Karpas-422 (cell line): ENCODE measurements at regions not wholly inside any gene's neighbourhood (a gene's known extent, or its start where the extent isn't known, plus 50 kb on each side); places are given as distances from the start of the nearest gene placed in this dataset.
A peak's percentile ranks its signal among the peaks of the same experiment; 100 is the strongest.

ENCODE experiments used
- DNase-seq: peaks from one replicate; pipeline ENCODE4 v3.0.0-alpha.2; 2015
- H2AFZ ChIP-seq: fragments of 200-600 bp; sonication (generic); 2 replicates; pipeline ENCODE4 v1.6.1; 2014; ENCODE audit warnings: antibody characterized with exemption, low read length, mixed read lengths
- H3K27ac ChIP-seq: fragments of 200-600 bp; sonication (generic); 2 replicates; pipeline ENCODE4 v1.5.1; 2014; ENCODE audit warnings: mild to moderate bottlenecking, low read length, moderate library complexity
- H3K27me3 ChIP-seq: fragments of 200-600 bp; sonication (generic); 2 replicates; pipeline ENCODE4 v1.6.1; 2014; ENCODE audit warnings: low read length, mixed read lengths
- H3K36me3 ChIP-seq: fragments of 200-600 bp; sonication (generic); 2 replicates; pipeline ENCODE4 v1.6.1; 2014; ENCODE audit warnings: low read length, mixed read lengths; ENCODE audit not compliant: insufficient read depth
- H3K4me1 ChIP-seq: fragments of 200-600 bp; sonication (generic); 2 replicates; pipeline ENCODE4 v1.6.1; 2014; ENCODE audit warnings: mild to moderate bottlenecking, low read length, mixed read lengths
- H3K4me2 ChIP-seq: fragments of 200-600 bp; sonication (generic); 2 replicates; pipeline ENCODE4 v1.6.1; 2014; ENCODE audit warnings: low read length, low read depth, mild to moderate bottlenecking; ENCODE audit not compliant: poor library complexity, severe bottlenecking
- H3K4me3 ChIP-seq: fragments of 200-600 bp; sonication (generic); 2 replicates; pipeline ENCODE4 v1.5.1; 2014; ENCODE audit warnings: mild to moderate bottlenecking, antibody characterized with exemption, low read length, mixed read lengths
- H3K79me2 ChIP-seq: fragments of 200-600 bp; sonication (generic); 2 replicates; pipeline ENCODE4 v1.6.1; 2014; ENCODE audit warnings: mild to moderate bottlenecking, low read length, mixed read lengths
- H3K9ac ChIP-seq: fragments of 200-600 bp; sonication (generic); 2 replicates; pipeline ENCODE4 v1.6.0; 2014; ENCODE audit warnings: low read length
- H3K9me2 ChIP-seq: fragments of 200-600 bp; sonication (generic), shearing (Covaris generic); replicated peaks from 2 replicates; pipeline ENCODE4 v1.6.0; 2014; ENCODE audit warnings: mild to moderate bottlenecking, low read length, moderate library complexity; ENCODE audit not compliant: insufficient read depth
- H3K9me3 ChIP-seq: fragments of 300-700, 200-600 bp; sonication (generic); 2 replicates; pipeline ENCODE4 v1.6.1; 2014; ENCODE audit warnings: low read length, mixed read lengths
- H4K20me1 ChIP-seq: fragments of 200-600 bp; sonication (generic); 2 replicates; pipeline ENCODE4 v1.6.1; 2014; ENCODE audit warnings: mild to moderate bottlenecking, antibody characterized with exemption, low read length, low read depth; ENCODE audit not compliant: insufficient read depth

DNA sequence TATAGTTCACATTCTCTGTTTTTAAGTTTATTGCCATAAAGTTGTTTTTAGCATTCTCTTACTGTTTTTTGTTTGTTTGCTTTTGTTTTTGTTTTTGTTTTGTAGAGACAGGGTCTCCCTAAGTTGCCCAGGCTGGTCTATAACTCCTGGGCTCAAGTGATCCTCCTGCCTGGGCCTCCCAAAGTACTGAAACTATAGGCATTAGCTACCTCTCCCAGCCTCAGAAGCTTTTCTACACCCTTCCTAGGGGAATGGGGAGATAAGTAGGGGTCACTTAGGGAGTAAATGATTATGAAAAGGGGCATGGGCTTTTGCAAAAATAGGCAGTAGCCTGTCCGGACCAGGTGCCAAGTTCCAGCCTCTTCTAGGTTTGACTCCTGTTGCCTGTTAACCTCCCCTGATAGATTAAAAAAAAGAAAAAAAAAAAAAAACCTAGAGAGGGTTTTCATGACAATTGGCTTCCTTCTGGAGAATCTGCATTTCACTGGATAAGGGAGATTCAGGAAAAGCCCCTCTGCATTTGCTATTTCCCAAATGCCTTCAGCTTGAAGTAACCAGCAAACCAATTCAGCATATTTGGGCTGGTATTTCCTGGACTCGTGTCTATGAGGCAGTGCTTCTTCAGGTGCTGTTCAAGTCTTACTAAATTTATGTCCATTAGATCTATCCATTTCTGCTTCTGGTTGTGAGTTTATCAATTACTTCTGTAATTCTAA, 216.8 kb downstream of the TM9SF2 start:
- H3K27me3 ChIP-seq = no peaks in the 10 kb centered on the region
- H3K9ac ChIP-seq = no peak overlapping the region
- no peak overlapping the region for H3K4me3 ChIP-seq

DNA sequence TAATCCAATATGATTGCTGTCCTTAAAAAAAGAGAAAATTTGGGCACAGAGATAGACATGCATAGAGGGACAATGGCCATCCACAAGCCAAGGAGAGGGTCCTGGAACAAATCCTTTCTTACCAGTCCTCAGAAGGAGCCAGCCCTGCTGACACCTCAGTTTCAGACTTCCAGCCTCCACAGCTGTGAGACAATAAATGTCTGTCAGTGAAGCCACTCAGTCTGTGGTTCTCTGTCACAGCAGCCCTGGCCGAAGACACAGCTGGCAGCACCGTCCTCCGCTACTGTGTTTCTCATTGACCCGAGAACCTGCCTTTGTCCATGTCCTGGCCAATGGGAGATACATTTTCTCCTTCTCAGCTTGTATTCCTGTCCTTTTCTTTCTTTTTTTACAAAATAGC, 207.9 kb downstream of the TM9SF2 start:
- H3K36me3 ChIP-seq = no peaks in the 10 kb centered on the region
- H3K27me3 ChIP-seq = no peaks in the 10 kb centered on the region
- no peak overlapping the region for H3K4me3 ChIP-seq
- H3K79me2 ChIP-seq = no peaks in the 10 kb centered on the region
- H3K9ac ChIP-seq = no peak overlapping the region
- no peak overlapping the region for H3K4me2 ChIP-seq
- H3K9me2 ChIP-seq = no peaks in the 10 kb centered on the region
- H3K9me3 ChIP-seq = no peaks in the 10 kb centered on the region
- no peak overlapping the region for H3K27ac ChIP-seq
- DNase-seq = peak; percentile 38
- H3K4me1 ChIP-seq = peaks cover 28% of the 10 kb centered on the region
- no peak overlapping the region for H2AFZ ChIP-seq
- no peaks in the 10 kb centered on the region for H4K20me1 ChIP-seq

More for the DNA sequence above, 216.8 kb downstream of the TM9SF2 start:
- H2AFZ ChIP-seq = no peak overlapping the region
- no peaks in the 10 kb centered on the region for H3K36me3 ChIP-seq
- no peaks in the 10 kb centered on the region for H3K9me2 ChIP-seq
- no peak overlapping the region for H3K4me2 ChIP-seq
- no peaks in the 10 kb centered on the region for H3K9me3 ChIP-seq
- H3K4me1 ChIP-seq = peaks cover 12% of the 10 kb centered on the region
- DNase-seq = no peak
- no peak overlapping the region for H3K27ac ChIP-seq
- no peaks in the 10 kb centered on the region for H3K79me2 ChIP-seq
- H4K20me1 ChIP-seq = no peaks in the 10 kb centered on the region

DNA sequence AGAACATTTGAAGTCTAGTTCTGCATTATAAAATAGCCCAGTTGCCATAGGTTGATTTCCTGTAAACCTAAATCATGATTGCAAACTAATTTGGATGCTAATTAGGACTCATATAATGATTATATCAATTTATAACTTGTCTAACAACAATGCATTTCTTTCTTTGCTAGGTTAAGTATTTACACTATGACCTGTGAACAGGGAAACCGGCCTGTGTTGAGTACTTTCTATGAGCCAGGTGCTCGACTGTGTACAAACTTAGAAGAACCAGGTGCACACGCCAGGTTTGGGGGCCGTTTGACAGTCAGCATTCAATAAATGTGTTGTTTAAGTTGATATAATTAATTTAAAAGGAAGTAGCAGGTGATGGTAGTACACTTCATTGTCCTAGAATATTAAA, 203.1 kb downstream of the TM9SF2 start:
- Histone ChIP-seq H3K4me1 (peaks cover 53% of the 10 kb centered on the region), H3K27me3 (no peaks in the 10 kb centered on the region), H3K4me3 (no peak overlapping the region), H3K79me2 (no peaks in the 10 kb centered on the region), H3K9me2 (no peaks in the 10 kb centered on the region), H3K4me2 (peak overlapping the region; percentile 39), H2AFZ (peak overlapping the region; percentile 41; the same call in 1 of the 2 replicates), H3K36me3 (no peaks in the 10 kb centered on the region), H3K27ac (peak overlapping the region; percentile 43; the same call in 1 of the 2 replicates), H3K9me3 (no peaks in the 10 kb centered on the region), H3K9ac (peak overlapping the region; percentile 7; the same call in 1 of the 2 replicates), H4K20me1 (no peaks in the 10 kb centered on the region)
- DNase-seq = no peak

DNA sequence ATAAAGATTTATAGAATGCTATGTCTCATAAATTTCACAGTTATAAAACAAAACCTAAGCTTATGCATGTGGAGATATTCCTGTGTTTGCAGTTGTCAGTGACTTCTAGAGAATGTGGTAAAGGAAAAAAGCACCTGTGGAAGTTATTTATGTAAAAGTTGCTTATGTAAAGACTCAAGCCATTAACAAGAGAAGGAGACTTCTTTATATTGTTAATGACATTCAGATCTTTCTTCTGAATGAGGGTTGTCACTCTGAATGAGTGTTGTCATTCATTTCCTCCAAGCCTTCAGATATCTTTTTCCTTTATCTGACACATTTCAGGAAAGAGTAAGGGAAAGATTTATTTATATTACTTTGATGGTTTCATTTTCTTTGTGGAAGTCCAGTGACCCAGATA, 202.6 kb downstream of the TM9SF2 start:
- H3K79me2 ChIP-seq = no peaks in the 10 kb centered on the region
- peaks cover 57% of the 10 kb centered on the region for H3K4me1 ChIP-seq

DNA sequence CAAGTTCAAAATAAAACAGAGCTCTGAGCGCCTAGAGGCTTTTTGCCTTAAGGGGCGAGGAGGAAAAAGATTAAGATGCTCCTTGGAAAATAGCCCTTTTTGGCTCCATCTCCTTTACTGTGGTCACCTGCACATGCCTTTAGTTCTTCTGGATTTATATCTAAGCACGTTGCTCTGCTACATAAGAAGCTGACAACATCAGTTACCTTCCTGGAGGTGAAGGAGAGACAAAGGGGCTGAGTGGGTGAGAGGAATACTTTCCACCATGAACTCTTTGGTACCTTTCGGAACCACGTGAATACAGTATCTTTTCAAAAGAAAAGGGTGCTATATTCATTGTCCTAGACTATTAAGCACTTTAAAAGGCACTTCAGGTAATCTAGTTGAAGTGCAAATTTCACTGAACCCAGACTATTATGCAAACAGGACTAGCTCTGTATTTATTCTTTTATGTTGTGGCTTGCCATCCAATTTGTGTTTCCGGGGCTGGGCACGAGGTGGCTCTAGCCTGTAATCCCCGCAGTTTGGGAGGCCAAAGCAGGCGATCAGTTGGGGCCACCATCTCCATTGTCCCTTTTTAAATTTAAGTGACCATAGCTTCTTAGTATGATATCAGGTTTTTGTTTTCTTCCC, 201.5 kb downstream of the TM9SF2 start:
- no peaks in the 10 kb centered on the region for H3K79me2 ChIP-seq
- H3K9me3 ChIP-seq = no peaks in the 10 kb centered on the region
- H3K36me3 ChIP-seq = no peaks in the 10 kb centered on the region
- H3K4me2 ChIP-seq = peak overlapping the region; percentile 17
- peaks cover 66% of the 10 kb centered on the region for H3K4me1 ChIP-seq
- no peak overlapping the region for H3K4me3 ChIP-seq
- no peaks in the 10 kb centered on the region for H3K27me3 ChIP-seq
- H3K9me2 ChIP-seq = no peaks in the 10 kb centered on the region
- no peak for DNase-seq
- H2AFZ ChIP-seq = no peak overlapping the region
- no peak overlapping the region for H3K9ac ChIP-seq
- peak overlapping the region; percentile 44; the same call in 1 of the 2 replicates for H3K27ac ChIP-seq
- no peaks in the 10 kb centered on the region for H4K20me1 ChIP-seq

More for the DNA sequence above, 202.6 kb downstream of the TM9SF2 start:
- Histone ChIP-seq H3K36me3 (no peaks in the 10 kb centered on the region), H3K9me3 (no peaks in the 10 kb centered on the region), H4K20me1 (no peaks in the 10 kb centered on the region), H3K9me2 (no peaks in the 10 kb centered on the region), H2AFZ (peak overlapping the region; percentile 41; the same call in 1 of the 2 replicates), H3K9ac (peak overlapping the region; percentile 7; the same call in 1 of the 2 replicates), H3K27me3 (no peaks in the 10 kb centered on the region), H3K4me2 (peak overlapping the region; percentile 39), H3K27ac (peak overlapping the region; percentile 43; the same call in 1 of the 2 replicates), H3K4me3 (no peak overlapping the region)
- DNase-seq = no peak

DNA sequence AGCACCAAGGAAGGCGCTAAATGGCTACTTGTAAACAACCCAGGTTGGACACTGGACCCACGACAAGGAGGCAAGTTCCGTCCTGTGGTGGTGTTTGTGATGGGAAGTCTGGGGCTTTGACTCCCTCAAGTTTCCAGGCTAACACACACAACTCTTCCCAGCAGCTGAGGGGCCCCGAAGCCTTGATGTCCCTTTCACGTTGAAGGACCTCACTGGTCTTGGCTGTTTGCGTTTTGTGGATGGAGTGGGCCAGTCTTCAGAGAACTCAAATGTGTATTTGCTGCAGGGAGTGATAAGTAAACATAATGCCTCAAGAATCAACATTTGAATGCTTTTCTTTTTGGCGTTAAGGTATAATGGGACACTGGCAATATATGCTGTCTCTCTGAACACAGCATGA, 199.2 kb downstream of the TM9SF2 start:
- no peaks in the 10 kb centered on the region for H3K9me3 ChIP-seq
- peaks cover 71% of the 10 kb centered on the region for H3K4me1 ChIP-seq
- no peaks in the 10 kb centered on the region for H3K36me3 ChIP-seq
- no peaks in the 10 kb centered on the region for H3K79me2 ChIP-seq
- H3K27me3 ChIP-seq = no peaks in the 10 kb centered on the region
- H3K4me3 ChIP-seq = no peak overlapping the region
- H3K27ac ChIP-seq = peak overlapping the region; percentile 43; the same call in 1 of the 2 replicates
- H3K9me2 ChIP-seq = no peaks in the 10 kb centered on the region
- DNase-seq = no peak
- H2AFZ ChIP-seq = no peak overlapping the region
- H3K4me2 ChIP-seq = no peak overlapping the region
- H4K20me1 ChIP-seq = no peaks in the 10 kb centered on the region
- H3K9ac ChIP-seq = no peak overlapping the region

DNA sequence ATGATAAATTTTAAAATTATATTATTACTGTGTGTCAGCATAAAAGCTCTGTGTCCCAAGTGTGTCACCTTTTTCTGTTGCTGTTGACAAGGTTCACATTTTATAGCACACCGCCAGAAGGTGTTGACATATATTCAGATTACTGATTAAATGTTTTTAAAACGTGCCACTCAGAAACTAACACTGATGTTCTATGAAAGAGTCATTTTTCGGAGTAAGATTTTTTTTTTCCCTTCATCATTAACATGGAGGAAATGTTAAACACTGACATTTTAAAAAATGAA, 197.5 kb downstream of the TM9SF2 start:
- Histone ChIP-seq H3K9ac (peak overlapping the region; percentile 43), H3K4me3 (peak overlapping the region; percentile 10), H3K27me3 (no peaks in the 10 kb centered on the region), H3K79me2 (no peaks in the 10 kb centered on the region), H4K20me1 (no peaks in the 10 kb centered on the region), H3K9me2 (no peaks in the 10 kb centered on the region), H3K27ac (peak overlapping the region; percentile 94), H2AFZ (no peak overlapping the region), H3K9me3 (no peaks in the 10 kb centered on the region), H3K4me2 (peak overlapping the region; percentile 55), H3K36me3 (no peaks in the 10 kb centered on the region), H3K4me1 (peaks cover 63% of the 10 kb centered on the region)
- no peak for DNase-seq

DNA sequence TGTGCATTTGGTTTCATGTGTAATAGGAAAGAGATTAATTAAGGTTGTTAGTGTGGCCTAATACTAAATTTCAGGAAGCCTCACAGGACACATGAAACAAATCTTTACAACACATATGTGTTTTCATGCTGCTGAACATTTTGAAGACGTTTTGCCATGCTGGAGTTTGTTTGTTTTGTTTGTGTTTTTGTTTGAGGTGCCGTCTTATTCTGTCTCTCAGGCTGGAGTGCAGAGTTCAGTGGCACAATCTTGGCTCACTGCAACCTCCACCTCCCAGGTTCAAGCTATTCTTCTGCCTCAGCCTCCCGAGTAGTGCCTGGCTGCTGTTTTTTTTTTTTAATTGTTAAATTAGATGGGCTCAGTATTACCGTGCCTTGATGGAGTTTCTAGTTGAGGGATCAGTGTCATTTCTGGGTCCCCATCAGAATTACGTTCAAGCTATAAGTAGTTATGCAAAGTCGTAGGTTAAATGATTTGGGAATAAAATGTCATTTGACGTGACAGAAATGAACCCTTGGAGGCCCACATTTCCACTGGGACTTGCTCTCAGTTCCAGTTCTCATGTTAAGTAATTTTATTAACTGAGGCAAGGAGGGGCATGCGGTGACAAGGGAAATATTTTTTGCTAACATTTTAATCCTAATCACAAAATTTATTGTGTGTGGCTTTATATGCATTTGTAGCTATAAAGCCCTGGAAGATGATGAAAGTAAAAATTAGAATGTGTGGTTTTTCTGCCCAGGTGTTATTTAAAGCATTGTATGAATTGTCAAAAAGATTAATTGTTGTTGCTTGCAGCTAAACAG, 196.9 kb downstream of the TM9SF2 start:
- Histone ChIP-seq H4K20me1 (no peaks in the 10 kb centered on the region), H3K9me3 (no peaks in the 10 kb centered on the region), H3K9ac (peak overlapping the region; percentile 51), H3K9me2 (no peaks in the 10 kb centered on the region), H2AFZ (no peak overlapping the region), H3K4me3 (peak overlapping the region; percentile 10; the same call in 1 of the 2 replicates), H3K4me1 (peaks cover 63% of the 10 kb centered on the region), H3K4me2 (peak overlapping the region; percentile 55), H3K36me3 (no peaks in the 10 kb centered on the region), H3K27me3 (no peaks in the 10 kb centered on the region), H3K27ac (peak overlapping the region; percentile 94), H3K79me2 (no peaks in the 10 kb centered on the region)
- DNase-seq = peak; percentile 95
